Upper lobe of left lung (tissue), 6 donors: ENCODE measurements at regions not wholly inside any gene's neighbourhood (a gene's known extent, or its start where the extent isn't known, plus 50 kb on each side); places are given as distances from the start of the nearest gene placed in this dataset.

ENCODE experiments used
- ATAC-seq, 2 donors: fragments of 200-7000 bp; cut with Tn5 transposase; one replicate each; pipeline ENCODE4 v1.9.1; 2022; ENCODE audit warnings: mild to moderate bottlenecking in 2 of 2, moderate library complexity in 2 of 2; ENCODE audit not compliant: low FRiP score in 2 of 2
- DNase-seq, 2 donors: peaks; one replicate each; pipeline ENCODE4 v3.0.0-alpha.2; 2019 to 2020
- H3K27ac ChIP-seq, 4 donors: fragments of 200-600 bp; sonication (generic); one replicate each; pipeline ENCODE4 v1.5.1; 2016 to 2019
- H3K27me3 ChIP-seq, 4 donors: fragments of 200-600 bp; sonication (generic); one replicate each; pipeline ENCODE4 v1.5.1; 2017 to 2019
- H3K36me3 ChIP-seq, 4 donors: fragments of 200-600 bp; sonication (generic); one replicate each; pipeline ENCODE4 v1.5.1; 2016 to 2019
- H3K4me1 ChIP-seq, 4 donors: fragments of 200-600 bp; sonication (generic); one replicate each; pipeline ENCODE4 v1.5.1; 2018 to 2019
- H3K4me3 ChIP-seq, 4 donors: fragments of 200-600 bp; sonication (generic); one replicate each; pipeline ENCODE4 v1.5.1; 2017 to 2019; ENCODE audit warnings: mild to moderate bottlenecking in 2 of 4, moderate library complexity in 1 of 4
- H3K9me3 ChIP-seq, 4 donors: fragments of 200-600 bp; sonication (generic); one replicate each; pipeline ENCODE4 v1.5.1; 2018 to 2019
- CTCF ChIP-seq, 6 experiments: fragments of 450-650 bp in 4 of 6; fragments of 200-600 bp in 2 of 6; sonication (generic) in 2 of 6; IDR thresholded peaks; one replicate each; pipeline ENCODE4 v1.5.1; 2016 to 2019; ENCODE audit warnings: antibody characterized with exemption in 6 of 6
- EP300 ChIP-seq, 4 donors: sonication (generic); formaldehyde crosslinking; IDR thresholded peaks; one replicate each; pipeline ENCODE4 v1.5.1; 2017; ENCODE audit warnings: antibody characterized with exemption in 4 of 4, control low read depth in 2 of 4
- POLR2A ChIP-seq, 4 donors: fragments of 450-650 bp; IDR thresholded peaks; one replicate each; pipeline ENCODE4 v1.5.1; 2016 to 2017; ENCODE audit warnings: antibody characterized with exemption in 4 of 4, mild to moderate bottlenecking in 2 of 4
- POLR2AphosphoS5 ChIP-seq, 2 donors: sonication (generic); formaldehyde crosslinking; IDR thresholded peaks; one replicate each; pipeline ENCODE4 v1.5.1; 2017; ENCODE audit warnings: antibody characterized with exemption in 2 of 2
- WGBS, 2 donors: methylation state at CpG; one replicate each; pipeline ENCODE4 v1.1.5; 2017 to 2018; 5-methylcytosine and 5-hydroxymethylcytosine counted together
- donor health status: DM: no; HTN: no; CAD: no; lungs with moderate emphysema.
- donor health status: DM: no; HTN: yes; CAD: no; lungs with severe emphysema.

GRCh38 chr6:164825386-164825785 lies 484.0 kb downstream of the C6orf118 start:
- Histone ChIP-seq H3K4me1 (no peaks in the 10 kb centered on the region), H3K9me3 (no peaks in the 10 kb centered on the region), H3K27ac (no peak overlapping the region), H3K27me3 (no peaks in the 10 kb centered on the region), H3K4me3 (no peak overlapping the region), H3K36me3 (no peaks in the 10 kb centered on the region)
- WGBS, 2 donors, result 90 to 93% methylated on average over 3 of the region's 3 CpGs
- no peak for ATAC-seq
- TF ChIP-seq POLR2AphosphoS5 (IDR thresholded peaks at IDR 0.05) (no peak), CTCF (IDR thresholded peaks at IDR 0.05) (no peak), POLR2A (IDR thresholded peaks at IDR 0.05) (no peak), EP300 (IDR thresholded peaks at IDR 0.05) (no peak)
- no peak for DNase-seq

DNA sequence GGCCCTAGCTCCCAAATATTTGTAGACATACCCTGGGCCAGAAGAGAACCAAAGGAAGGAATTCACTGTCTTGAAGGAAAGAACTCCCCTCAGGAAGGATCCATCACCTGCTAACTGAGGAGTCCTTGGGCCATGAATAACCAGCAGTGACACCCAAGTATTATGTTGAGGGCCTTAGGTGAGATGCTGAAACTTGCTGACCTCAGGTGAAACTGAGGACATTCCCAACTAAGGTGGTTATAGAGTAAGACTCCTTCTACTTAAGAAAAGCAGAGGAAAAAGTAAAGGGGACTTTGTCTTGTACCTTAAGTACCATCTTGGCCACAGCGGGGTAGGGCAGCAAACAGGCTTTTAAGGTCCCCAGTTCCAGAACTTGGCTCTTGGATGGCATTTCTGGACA lies 491.7 kb downstream of the C6orf118 start:
- no peaks in the 10 kb centered on the region for H3K4me1 ChIP-seq
- H3K4me3 ChIP-seq, result no peak overlapping the region
- no peak overlapping the region for H3K27ac ChIP-seq
- DNase-seq (no peak), ATAC-seq (no peak)
- WGBS, 2 donors, result 82 to 96% methylated on average over 1 of the region's 1 CpG
- no peaks in the 10 kb centered on the region for H3K27me3 ChIP-seq
- H3K9me3 ChIP-seq, result no peaks in the 10 kb centered on the region
- no peaks in the 10 kb centered on the region for H3K36me3 ChIP-seq
- TF ChIP-seq POLR2A (IDR thresholded peaks at IDR 0.05), result no peak
- no peak for TF ChIP-seq EP300 (IDR thresholded peaks at IDR 0.05)
- TF ChIP-seq CTCF (IDR thresholded peaks at IDR 0.05), result no peak
- TF ChIP-seq POLR2AphosphoS5 (IDR thresholded peaks at IDR 0.05), result no peak

- Histone ChIP-seq H3K9me3 (no peaks in the 10 kb centered on the region), H3K36me3 (no peaks in the 10 kb centered on the region), H3K4me1 (no peaks in the 10 kb centered on the region), H3K27ac (no peak overlapping the region), H3K27me3 (no peaks in the 10 kb centered on the region), H3K4me3 (no peak overlapping the region)
- no peak for DNase-seq
- no peak for TF ChIP-seq POLR2A (IDR thresholded peaks at IDR 0.05)
- TF ChIP-seq POLR2AphosphoS5 (IDR thresholded peaks at IDR 0.05), result no peak
- TF ChIP-seq CTCF (IDR thresholded peaks at IDR 0.05), result no peak
- no peak for TF ChIP-seq EP300 (IDR thresholded peaks at IDR 0.05)
- no peak for ATAC-seq
Measured at GRCh38 chr6:164812706-164813105, 496.7 kb downstream of the C6orf118 start.

GRCh38 chr6:164807125-164807524 lies 502.3 kb downstream of the C6orf118 start:
- Histone ChIP-seq H3K4me1 (no peaks in the 10 kb centered on the region), H3K27me3 (no peaks in the 10 kb centered on the region), H3K27ac (no peak overlapping the region), H3K4me3 (no peak overlapping the region), H3K36me3 (no peaks in the 10 kb centered on the region), H3K9me3 (peaks cover 0 to 10% (median 7%) of the 10 kb centered on the region in 4 donors)
- ATAC-seq, result no peak
- DNase-seq, result no peak
- TF ChIP-seq POLR2A (IDR thresholded peaks at IDR 0.05), result no peak
- TF ChIP-seq EP300 (IDR thresholded peaks at IDR 0.05), result no peak
- no peak for TF ChIP-seq CTCF (IDR thresholded peaks at IDR 0.05)
- TF ChIP-seq POLR2AphosphoS5 (IDR thresholded peaks at IDR 0.05), result no peak
- 59 to 61% methylated on average over 2 of the region's 2 CpGs for WGBS, 2 donors

GRCh38 chr6:164795056-164795815 lies 514.2 kb downstream of the C6orf118 start:
- ATAC-seq (no peak), DNase-seq (no peak)
- Histone ChIP-seq H3K4me1 (no peaks in the 10 kb centered on the region), H3K27me3 (no peaks in the 10 kb centered on the region), H3K4me3 (no peak overlapping the region), H3K36me3 (no peaks in the 10 kb centered on the region), H3K9me3 (no peaks in the 10 kb centered on the region), H3K27ac (no peak overlapping the region)
- WGBS, 2 donors, result 68 to 72% methylated on average over 9 of the region's 9 CpGs
- TF ChIP-seq POLR2A (IDR thresholded peaks at IDR 0.05) (no peak), EP300 (IDR thresholded peaks at IDR 0.05) (no peak), CTCF (IDR thresholded peaks at IDR 0.05) (no peak), POLR2AphosphoS5 (IDR thresholded peaks at IDR 0.05) (no peak)
